GM18873 (cell line): ENCODE measurements at regions not wholly inside any gene's neighbourhood (a gene's known extent, or its start where the extent isn't known, plus 50 kb on each side); places are given as distances from the start of the nearest gene placed in this dataset.
A peak's percentile ranks its signal among the peaks of the same experiment; 100 is the strongest.

ENCODE experiments used
- ATAC-seq: cut with Tn5 transposase; IDR thresholded peaks from one replicate; pipeline ENCODE4 v1.9.1; 2021; ENCODE audit warnings: mild to moderate bottlenecking, moderate library complexity, moderate number of reproducible peaks; ENCODE audit not compliant: unreplicated experiment, low FRiP score

GRCh38 chr2:136408795-136409194, 290.8 kb upstream of the CXCR4 start:
- ATAC-seq = no peak

- no peak for ATAC-seq
Observed at GRCh38 chr2:136407952-136408318, 290.0 kb upstream of the CXCR4 start.

- no peak for ATAC-seq
Observed at GRCh38 chr2:136407117-136407951, 289.4 kb upstream of the CXCR4 start.

- ATAC-seq = no peak
Observed at GRCh38 chr2:136404925-136405324, 287.0 kb upstream of the CXCR4 start.

GRCh38 chr2:136404176-136404575, 286.2 kb upstream of the CXCR4 start:
- no peak for ATAC-seq

GRCh38 chr2:136402281-136402680, 284.3 kb upstream of the CXCR4 start:
- ATAC-seq = no peak

- ATAC-seq = no peak
Observed at GRCh38 chr2:136399667-136400289, 281.8 kb upstream of the CXCR4 start.

- no peak for ATAC-seq
Observed at GRCh38 chr2:136395582-136395981, 277.6 kb upstream of the CXCR4 start.

- peak; percentile 57 for ATAC-seq
Observed at GRCh38 chr2:136394136-136395060, 276.4 kb upstream of the CXCR4 start.

- no peak for ATAC-seq
Observed at GRCh38 chr2:136393514-136393913, 275.6 kb upstream of the CXCR4 start.

GRCh38 chr2:136392897-136393505, 275.1 kb upstream of the CXCR4 start:
- no peak for ATAC-seq

- ATAC-seq = peak; percentile 86
Observed at GRCh38 chr2:136389809-136390208, 271.9 kb upstream of the CXCR4 start.

GRCh38 chr2:136386046-136386445, 268.1 kb upstream of the CXCR4 start:
- ATAC-seq = no peak

- ATAC-seq = no peak
Observed at GRCh38 chr2:136384531-136385303, 266.8 kb upstream of the CXCR4 start.

GRCh38 chr2:136383167-136383566, 265.2 kb upstream of the CXCR4 start:
- no peak for ATAC-seq

- peak; percentile 87 for ATAC-seq
Observed at GRCh38 chr2:136381722-136382633, 264.0 kb upstream of the CXCR4 start.

GRCh38 chr2:136381245-136381644, 263.3 kb upstream of the CXCR4 start:
- ATAC-seq = no peak

GRCh38 chr2:136378712-136379595, 261.0 kb upstream of the CXCR4 start:
- ATAC-seq = no peak
